Activated T-cell treated with anti-CD3 and anti-CD28 coated beads, Interleukin-2, amount 50 U/mL, for 72 hours (primary cell): ENCODE measurements at regions not wholly inside any gene's neighbourhood (a gene's known extent, or its start where the extent isn't known, plus 50 kb on each side); places are given as distances from the start of the nearest gene placed in this dataset.
A peak's percentile ranks its signal among the peaks of the same experiment; 100 is the strongest.

ENCODE experiments used
- ATAC-seq, 2 donors: fragments of 150-1000 bp; cut with Tn5 transposase; replicated peaks in 1 of 2; 2 replicates each; pipeline ENCODE4 v1.10.0; 2021; ENCODE audit warnings: moderate library complexity in 2 of 2, mild to moderate bottlenecking in 1 of 2
- DNase-seq, 2 donors: peaks; one replicate each; pipeline ENCODE4 v3.0.0; 2021 to 2022; ENCODE audit warnings: mixed read lengths in 1 of 2
- H3K27ac Mint-ChIP-seq: one replicate; pipeline ENCODE4 v1.8.0; 2022; ENCODE audit warnings: mild to moderate bottlenecking, moderate library complexity, mixed read lengths
- H3K27me3 Mint-ChIP-seq: one replicate; pipeline ENCODE4 v1.8.0; 2022; ENCODE audit warnings: low read depth, mixed read lengths
- H3K36me3 Mint-ChIP-seq, 2 donors: one replicate each; pipeline ENCODE4 v1.8.0; 2022; ENCODE audit warnings: mixed read lengths in 2 of 2, mild to moderate bottlenecking in 1 of 2; ENCODE audit not compliant: insufficient read depth in 2 of 2
- H3K4me1 Mint-ChIP-seq: one replicate; pipeline ENCODE4 v1.8.0; 2022; ENCODE audit warnings: low read depth, mixed read lengths
- H3K4me3 Mint-ChIP-seq, 2 donors: one replicate each; pipeline ENCODE4 v1.8.0; 2022; ENCODE audit warnings: mild to moderate bottlenecking in 2 of 2, mixed read lengths in 2 of 2, moderate library complexity in 2 of 2
- H3K9me3 Mint-ChIP-seq, 2 donors: one replicate each; pipeline ENCODE4 v1.8.0; 2022; ENCODE audit warnings: mixed read lengths in 2 of 2

- no peaks in the 10 kb centered on the region for H3K9me3 Mint-ChIP-seq
- no peak for ATAC-seq
- no peaks in the 10 kb centered on the region for H3K27me3 Mint-ChIP-seq
- no peak for DNase-seq
- no peaks in the 10 kb centered on the region for H3K36me3 Mint-ChIP-seq
- no peaks in the 10 kb centered on the region for H3K4me1 Mint-ChIP-seq
- H3K27ac Mint-ChIP-seq = no peak overlapping the region
- H3K4me3 Mint-ChIP-seq = no peak overlapping the region
Measured at GRCh38 chr5:135236228-135236907, 162.7 kb downstream of the MACROH2A1 start.

DNA sequence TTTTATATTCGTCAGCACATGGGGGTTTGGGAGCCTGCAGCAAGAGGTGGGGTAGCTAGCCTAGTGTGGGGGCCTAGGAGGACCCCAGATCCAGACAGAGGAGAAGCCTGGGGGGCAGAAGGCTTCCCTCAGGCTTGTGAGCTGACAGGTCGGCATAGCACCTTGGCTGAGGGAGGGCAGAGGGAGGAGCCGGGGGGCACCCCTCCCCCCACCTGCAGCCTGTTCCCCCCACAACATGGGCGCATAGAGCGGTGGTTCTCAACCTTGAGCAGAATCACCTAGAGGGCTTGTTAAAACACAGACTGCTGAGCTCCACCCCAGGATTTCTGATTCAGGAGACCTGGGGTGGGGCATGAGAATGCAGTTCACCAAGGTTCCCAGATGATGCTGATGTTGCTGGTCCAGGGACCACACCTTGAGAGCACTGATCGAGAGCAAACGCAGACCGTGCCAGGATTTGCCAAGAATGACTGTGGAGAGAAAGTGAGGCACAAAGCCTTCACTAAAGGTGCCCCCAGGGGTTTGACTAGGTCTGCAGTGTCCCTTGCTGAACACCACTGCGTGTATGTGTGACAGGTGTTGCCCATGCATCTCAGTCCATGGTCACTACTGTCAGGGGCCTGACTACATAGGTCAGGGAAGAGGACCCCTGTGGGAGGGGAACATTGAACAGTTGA, 163.3 kb downstream of the MACROH2A1 start:
- Mint-ChIP-seq H3K27me3 (no peaks in the 10 kb centered on the region), H3K4me3 (no peak overlapping the region), H3K4me1 (peaks cover 5% of the 10 kb centered on the region), H3K27ac (no peak overlapping the region), H3K36me3 (no peaks in the 10 kb centered on the region), H3K9me3 (no peaks in the 10 kb centered on the region)
- ATAC-seq = no peak
- DNase-seq = no peak

GRCh38 chr5:135234666-135235401, 164.2 kb downstream of the MACROH2A1 start:
- no peak overlapping the region for H3K27ac Mint-ChIP-seq
- no peak for ATAC-seq
- H3K36me3 Mint-ChIP-seq = no peaks in the 10 kb centered on the region
- H3K4me1 Mint-ChIP-seq = peaks cover 6% of the 10 kb centered on the region
- H3K27me3 Mint-ChIP-seq = no peaks in the 10 kb centered on the region
- H3K4me3 Mint-ChIP-seq = no peak overlapping the region
- H3K9me3 Mint-ChIP-seq = no peaks in the 10 kb centered on the region
- DNase-seq = no peak

GRCh38 chr5:135234242-135234641, 164.8 kb downstream of the MACROH2A1 start:
- Mint-ChIP-seq H3K27ac (no peak overlapping the region), H3K36me3 (no peaks in the 10 kb centered on the region), H3K4me3 (no peak overlapping the region), H3K4me1 (peaks cover 6% of the 10 kb centered on the region), H3K9me3 (no peaks in the 10 kb centered on the region), H3K27me3 (no peaks in the 10 kb centered on the region)
- DNase-seq (no peak), ATAC-seq (no peak)

- Mint-ChIP-seq H3K9me3 (no peaks in the 10 kb centered on the region), H3K36me3 (no peaks in the 10 kb centered on the region), H3K27ac (no peak overlapping the region), H3K4me3 (no peak overlapping the region), H3K4me1 (peaks cover 6% of the 10 kb centered on the region), H3K27me3 (no peaks in the 10 kb centered on the region)
- ATAC-seq = no peak
- no peak for DNase-seq
Measured at GRCh38 chr5:135233477-135233876, 165.6 kb downstream of the MACROH2A1 start.

GRCh38 chr5:135232958-135233357, 166.1 kb downstream of the MACROH2A1 start:
- Mint-ChIP-seq H3K4me1 (peaks cover 6% of the 10 kb centered on the region), H3K4me3 (no peak overlapping the region), H3K27ac (no peak overlapping the region), H3K27me3 (no peaks in the 10 kb centered on the region), H3K9me3 (no peaks in the 10 kb centered on the region), H3K36me3 (no peaks in the 10 kb centered on the region)
- DNase-seq (no peak), ATAC-seq (no peak)

- no peak for DNase-seq
- no peak for ATAC-seq
- H3K27me3 Mint-ChIP-seq = no peaks in the 10 kb centered on the region
- peaks cover 6% of the 10 kb centered on the region for H3K4me1 Mint-ChIP-seq
- H3K36me3 Mint-ChIP-seq = no peaks in the 10 kb centered on the region
- H3K27ac Mint-ChIP-seq = no peak overlapping the region
- no peak overlapping the region for H3K4me3 Mint-ChIP-seq
- no peaks in the 10 kb centered on the region for H3K9me3 Mint-ChIP-seq
Measured at GRCh38 chr5:135231289-135231688, 167.7 kb downstream of the MACROH2A1 start.

DNA sequence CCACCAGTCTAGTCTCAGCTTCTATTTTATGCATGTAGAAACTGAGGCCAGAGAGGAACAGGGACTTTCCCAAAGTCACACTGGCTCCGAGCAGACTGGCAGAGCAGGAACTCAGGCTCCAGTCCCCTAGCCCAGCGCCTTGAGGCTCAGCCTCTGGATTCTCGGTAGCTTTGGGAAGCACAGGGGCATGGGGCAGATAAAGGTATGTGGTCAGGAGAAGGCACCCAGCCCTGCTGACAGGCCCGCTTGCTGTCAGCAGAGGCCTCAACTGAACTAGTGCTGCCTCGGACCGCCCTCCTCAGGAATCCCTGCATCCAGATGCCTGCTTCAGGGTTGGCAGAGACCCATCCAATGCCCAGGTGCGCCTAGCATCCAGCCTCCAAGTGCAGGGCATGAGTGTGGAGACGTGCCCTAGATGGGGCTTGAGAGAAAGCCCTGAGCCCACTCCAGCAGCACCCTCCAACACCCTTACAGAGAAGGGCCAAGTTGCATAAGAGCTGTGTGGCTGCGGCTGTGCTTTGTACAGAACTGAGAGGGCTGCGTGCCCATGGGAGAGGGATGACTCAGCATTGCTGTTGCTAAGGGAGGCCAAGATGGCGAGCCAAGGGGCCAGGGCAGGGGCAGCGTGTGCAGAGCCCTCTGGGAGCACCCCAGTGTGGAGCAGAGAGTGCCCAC, 168.6 kb downstream of the MACROH2A1 start:
- peaks cover 6% of the 10 kb centered on the region for H3K4me1 Mint-ChIP-seq
- H3K27ac Mint-ChIP-seq = no peak overlapping the region
- DNase-seq (peak in 1 of 2 donors; percentile 8), ATAC-seq (peak in 1 of 2 donors; percentile 39)
- no peaks in the 10 kb centered on the region for H3K9me3 Mint-ChIP-seq
- no peaks in the 10 kb centered on the region for H3K27me3 Mint-ChIP-seq
- no peak overlapping the region for H3K4me3 Mint-ChIP-seq
- no peaks in the 10 kb centered on the region for H3K36me3 Mint-ChIP-seq

GRCh38 chr5:135229679-135230132, 169.3 kb downstream of the MACROH2A1 start:
- Mint-ChIP-seq H3K36me3 (no peaks in the 10 kb centered on the region), H3K4me1 (peaks cover 6% of the 10 kb centered on the region), H3K4me3 (no peak overlapping the region), H3K27ac (no peak overlapping the region), H3K9me3 (no peaks in the 10 kb centered on the region), H3K27me3 (no peaks in the 10 kb centered on the region)
- DNase-seq = no peak
- ATAC-seq = no peak

- H3K4me1 Mint-ChIP-seq = peaks cover 6% of the 10 kb centered on the region
Measured at GRCh38 chr5:135229122-135229521, 169.9 kb downstream of the MACROH2A1 start.

GRCh38 chr5:135228222-135228621, 170.8 kb downstream of the MACROH2A1 start:
- H3K27ac Mint-ChIP-seq = no peak overlapping the region
- no peak for DNase-seq
- H3K9me3 Mint-ChIP-seq = no peaks in the 10 kb centered on the region
- ATAC-seq = no peak
- no peak overlapping the region for H3K4me3 Mint-ChIP-seq
- peaks cover 6% of the 10 kb centered on the region for H3K4me1 Mint-ChIP-seq
- H3K27me3 Mint-ChIP-seq = no peaks in the 10 kb centered on the region
- H3K36me3 Mint-ChIP-seq = no peaks in the 10 kb centered on the region

More at GRCh38 chr5:135229122-135229521, 169.9 kb downstream of the MACROH2A1 start:
- Mint-ChIP-seq H3K4me3 (no peak overlapping the region), H3K27ac (no peak overlapping the region), H3K36me3 (no peaks in the 10 kb centered on the region), H3K27me3 (no peaks in the 10 kb centered on the region), H3K9me3 (no peaks in the 10 kb centered on the region)
- ATAC-seq (no peak), DNase-seq (no peak)

DNA sequence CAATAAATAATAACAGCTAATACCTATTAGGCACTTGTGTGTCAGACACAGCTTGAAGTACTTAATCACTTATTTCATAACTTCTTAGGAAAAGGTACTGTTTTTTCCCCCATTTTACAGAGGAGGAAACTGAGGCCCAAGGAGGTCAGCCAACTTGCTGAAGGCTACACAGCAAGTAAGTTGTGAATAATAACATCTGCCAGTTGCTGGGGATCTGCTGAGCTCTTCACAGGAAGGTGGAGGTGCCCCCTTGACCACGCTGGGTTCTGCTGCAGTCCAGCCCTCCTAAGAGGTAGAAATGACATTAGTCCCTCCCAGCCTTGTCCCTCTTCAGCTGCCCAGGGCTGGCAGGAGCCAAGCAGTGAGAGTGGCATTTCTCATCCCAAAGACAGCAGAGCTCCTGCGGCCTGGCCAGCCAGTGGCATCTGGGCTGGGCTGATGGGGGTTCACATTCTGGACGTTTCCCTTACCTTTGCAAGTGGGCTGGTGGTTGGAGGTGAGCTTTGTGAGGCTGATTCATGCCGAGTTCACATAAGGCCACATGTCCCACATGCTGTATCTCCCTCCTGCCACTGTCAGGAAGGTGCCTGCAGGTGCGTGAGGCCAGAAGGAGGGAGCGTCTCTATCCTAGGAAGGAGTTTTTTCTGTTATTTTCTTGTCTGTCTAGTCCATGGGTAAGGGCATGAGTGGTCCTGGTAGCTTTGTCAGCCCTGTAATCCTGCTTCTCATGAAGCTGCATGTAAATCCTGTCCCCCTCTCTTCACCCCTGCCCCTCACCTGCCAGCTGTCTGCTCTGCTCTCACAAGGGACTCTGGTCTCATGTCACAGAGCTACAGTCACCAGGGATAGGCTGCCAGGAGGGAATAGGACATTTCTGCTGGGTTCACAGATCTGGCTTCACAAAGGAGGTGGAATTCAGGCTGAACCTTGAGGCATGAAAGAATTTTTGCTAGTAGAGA, 171.7 kb downstream of the MACROH2A1 start:
- Mint-ChIP-seq H3K9me3 (no peaks in the 10 kb centered on the region), H3K27me3 (no peaks in the 10 kb centered on the region), H3K4me3 (no peak overlapping the region), H3K4me1 (peaks cover 6% of the 10 kb centered on the region), H3K36me3 (no peaks in the 10 kb centered on the region), H3K27ac (no peak overlapping the region)
- no peak for ATAC-seq
- DNase-seq = no peak
